ENCODE measurements at regions not wholly inside any gene's neighbourhood (a gene's known extent, or its start where the extent isn't known, plus 50 kb on each side); places are given as distances from the start of the nearest gene placed in this dataset.

- H3K4me3 Mint-ChIP-seq: no peak overlapping the region
- DNase-seq (no peak), ATAC-seq (no peak)
- H3K4me1 Mint-ChIP-seq: peaks cover 17% of the 10 kb centered on the region
- H3K27me3 Mint-ChIP-seq: peaks cover 13% of the 10 kb centered on the region
- H3K27ac Mint-ChIP-seq: no peak overlapping the region
- H3K9me3 Mint-ChIP-seq: peaks cover 0 to 9% of the 10 kb centered on the region in 2 donors
Measured at GRCh38 chr15:69793431-69793780, 304.3 kb downstream of the TLE3 start.

- Mint-ChIP-seq H3K27ac (peak overlapping the region in 1 of 2 donors; percentile 36), H3K4me3 (no peak overlapping the region), H3K4me1 (peaks cover 17% of the 10 kb centered on the region), H3K27me3 (peaks cover 13% of the 10 kb centered on the region), H3K9me3 (peaks cover 0 to 9% of the 10 kb centered on the region in 2 donors)
- DNase-seq (no peak), ATAC-seq (no peak)
Measured at GRCh38 chr15:69793781-69794451, 303.8 kb downstream of the TLE3 start.

DNA sequence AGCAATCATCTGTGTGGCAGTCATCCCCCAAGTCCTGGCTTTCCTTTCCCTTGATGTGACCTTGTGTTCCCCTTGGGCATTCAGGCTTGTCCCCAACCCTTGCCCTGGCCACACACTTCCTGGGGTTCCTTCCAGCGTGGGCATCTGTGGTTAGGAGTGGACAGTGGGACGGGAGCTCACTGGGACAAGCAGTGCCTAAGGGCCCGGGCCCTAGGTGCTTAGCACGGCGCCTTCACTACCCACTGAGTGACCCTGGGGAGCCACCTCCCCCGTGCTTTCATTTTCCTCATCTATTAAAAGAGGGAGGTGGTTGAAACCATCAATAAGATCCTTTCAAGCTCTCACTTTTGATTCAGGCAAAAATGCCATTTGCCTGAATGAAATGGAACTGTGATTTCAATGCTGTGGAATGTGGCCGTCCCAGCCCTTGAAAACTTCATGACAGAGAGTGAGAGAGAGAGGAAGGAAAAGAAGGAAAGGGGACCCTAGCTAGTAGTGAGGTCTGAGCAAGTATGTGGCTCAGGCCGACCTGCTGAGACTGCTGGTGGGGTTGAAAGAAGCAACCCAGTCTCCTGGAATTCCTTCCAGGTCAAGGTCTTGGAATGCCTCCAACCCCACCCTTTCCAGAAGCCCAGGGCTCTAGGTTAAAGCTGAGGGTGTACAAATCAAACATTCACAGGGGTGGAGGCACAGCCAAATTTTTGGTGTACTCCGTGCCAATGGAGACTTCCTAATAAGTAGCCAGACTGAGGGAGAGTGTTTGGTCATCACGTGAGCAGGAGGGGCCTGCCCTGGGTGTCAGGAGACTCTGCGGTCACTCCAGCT is 302.9 kb downstream of the TLE3 start:
- H3K27me3 Mint-ChIP-seq: peaks cover 12% of the 10 kb centered on the region
- ATAC-seq (no peak), DNase-seq (no peak)
- peaks cover 17% of the 10 kb centered on the region for H3K4me1 Mint-ChIP-seq
- H3K27ac Mint-ChIP-seq: peak overlapping the region; percentile 22 to 34
- no peak overlapping the region for H3K4me3 Mint-ChIP-seq
- peaks cover 0 to 9% of the 10 kb centered on the region in 2 donors for H3K9me3 Mint-ChIP-seq

DNA sequence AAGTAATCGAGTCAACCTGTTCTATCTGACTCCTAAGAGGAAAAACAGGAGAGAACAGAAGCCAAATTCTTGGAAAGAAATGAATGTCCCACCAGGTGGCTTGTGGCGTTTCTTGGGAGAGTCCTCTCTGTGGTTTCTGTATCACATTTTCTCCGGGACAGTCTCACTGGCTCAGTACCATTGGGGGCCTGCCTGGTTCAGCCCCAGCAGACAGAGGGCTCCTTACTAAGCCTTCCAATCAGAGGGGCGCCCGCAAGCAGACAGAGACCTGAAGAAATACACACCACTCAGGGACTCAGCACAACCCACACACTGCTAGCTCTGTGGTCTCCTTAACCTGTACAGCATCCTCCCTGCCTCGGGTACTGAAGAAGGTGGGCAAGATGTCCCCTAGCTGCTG is 302.1 kb downstream of the TLE3 start:
- Mint-ChIP-seq H3K4me1 (peaks cover 13% of the 10 kb centered on the region), H3K9me3 (peaks cover 0 to 9% of the 10 kb centered on the region in 2 donors), H3K27ac (no peak overlapping the region), H3K4me3 (no peak overlapping the region), H3K27me3 (peaks cover 6% of the 10 kb centered on the region)
- no peak for DNase-seq
- no peak for ATAC-seq

DNA sequence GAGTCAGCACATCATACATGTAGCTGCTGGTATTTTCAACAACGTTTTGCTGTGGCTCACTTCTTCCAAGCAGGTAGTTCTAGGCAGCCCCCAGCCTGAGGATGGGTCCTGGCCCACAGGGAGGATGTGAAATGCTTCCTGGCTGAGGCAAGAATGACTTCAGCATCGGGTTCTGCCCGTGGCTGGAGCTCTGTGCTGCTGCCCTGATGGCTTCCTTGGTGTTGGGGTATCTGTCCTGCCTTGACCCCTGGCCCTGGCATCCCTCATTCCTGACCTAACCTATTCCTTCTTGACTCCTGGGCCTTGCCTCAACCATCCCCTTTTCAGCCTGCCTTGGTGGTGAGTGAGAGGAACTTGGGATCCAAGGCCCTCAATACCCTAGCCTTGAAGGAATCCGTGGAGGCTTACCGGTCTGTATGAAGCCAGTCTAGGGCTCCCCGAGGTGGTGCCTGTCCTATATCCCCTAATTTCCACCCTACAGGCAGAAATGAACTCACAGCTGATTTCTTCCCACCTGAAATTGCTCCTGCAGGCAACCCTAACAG is 300.6 kb downstream of the TLE3 start:
- ATAC-seq (no peak), DNase-seq (no peak)
- Mint-ChIP-seq H3K27me3 (peaks cover 6% of the 10 kb centered on the region), H3K4me3 (no peak overlapping the region), H3K4me1 (peaks cover 13% of the 10 kb centered on the region), H3K9me3 (no peaks in the 10 kb centered on the region), H3K27ac (peak overlapping the region in 1 of 2 donors; percentile 77)

GRCh38 chr15:69797615-69798014 is 300.1 kb downstream of the TLE3 start:
- peaks cover 13% of the 10 kb centered on the region for H3K4me1 Mint-ChIP-seq
- H3K27me3 Mint-ChIP-seq: peaks cover 10% of the 10 kb centered on the region
- H3K4me3 Mint-ChIP-seq: no peak overlapping the region
- DNase-seq (no peak), ATAC-seq (no peak)
- peak overlapping the region; percentile 59 to 77 for H3K27ac Mint-ChIP-seq
- no peaks in the 10 kb centered on the region for H3K9me3 Mint-ChIP-seq

DNA sequence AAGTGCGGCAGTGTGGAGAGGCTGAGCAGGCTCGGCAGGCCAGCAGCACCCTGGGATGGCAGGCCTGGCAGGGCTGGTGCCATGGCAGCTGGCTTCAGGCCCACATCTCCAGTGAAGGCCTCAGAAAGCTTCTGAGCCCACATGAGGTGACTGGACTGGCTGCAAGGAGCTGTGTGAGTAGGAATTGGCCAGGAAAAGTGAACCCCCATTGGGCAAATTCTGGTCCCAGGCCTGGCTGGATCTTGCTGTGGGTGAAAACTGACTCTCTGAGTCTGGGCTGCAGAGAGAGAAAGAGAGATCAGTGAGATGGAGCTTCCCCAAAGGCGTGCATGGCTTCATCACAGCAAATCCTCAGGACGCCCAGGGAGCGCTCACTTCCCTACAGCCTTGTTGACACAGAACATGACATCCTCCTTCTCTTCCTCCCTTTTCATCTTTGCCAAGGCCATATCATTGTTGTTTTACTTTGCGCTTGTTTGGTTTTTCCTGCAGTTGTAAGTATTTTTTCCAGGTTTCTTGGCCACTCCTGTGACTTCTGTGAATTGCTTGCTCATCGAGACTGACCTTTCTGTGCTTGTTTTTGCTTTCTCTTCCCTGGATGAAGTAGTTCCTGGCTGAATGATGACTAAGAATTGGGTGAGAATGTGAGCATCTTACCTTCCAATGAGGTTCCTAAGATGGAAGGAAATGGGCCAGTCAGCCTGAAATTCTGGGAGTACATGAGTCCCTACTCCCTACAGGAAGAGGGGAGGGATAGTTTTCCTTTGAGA is 299.1 kb downstream of the TLE3 start:
- H3K27me3 Mint-ChIP-seq: peaks cover 11% of the 10 kb centered on the region
- no peaks in the 10 kb centered on the region for H3K9me3 Mint-ChIP-seq
- no peak overlapping the region for H3K4me3 Mint-ChIP-seq
- ATAC-seq (no peak), DNase-seq (no peak)
- H3K4me1 Mint-ChIP-seq: peaks cover 13% of the 10 kb centered on the region
- peak overlapping the region; percentile 26 to 37 for H3K27ac Mint-ChIP-seq

GRCh38 chr15:69801144-69801543 is 296.6 kb downstream of the TLE3 start:
- ATAC-seq: no peak

GRCh38 chr15:69802432-69802831 is 295.3 kb downstream of the TLE3 start:
- H3K27me3 Mint-ChIP-seq: peaks cover 31% of the 10 kb centered on the region
- no peak for ATAC-seq
- H3K4me3 Mint-ChIP-seq: no peak overlapping the region

More at GRCh38 chr15:69801144-69801543, 296.6 kb downstream of the TLE3 start:
- no peak for DNase-seq
- H3K27ac Mint-ChIP-seq: no peak overlapping the region
- H3K27me3 Mint-ChIP-seq: peaks cover 22% of the 10 kb centered on the region
- H3K4me3 Mint-ChIP-seq: no peak overlapping the region
- no peaks in the 10 kb centered on the region for H3K9me3 Mint-ChIP-seq
- H3K4me1 Mint-ChIP-seq: peaks cover 7% of the 10 kb centered on the region

GRCh38 chr15:69804786-69805185 is 292.9 kb downstream of the TLE3 start:
- Mint-ChIP-seq H3K4me1 (peaks cover 34% of the 10 kb centered on the region), H3K27me3 (peaks cover 35% of the 10 kb centered on the region), H3K27ac (no peak overlapping the region), H3K4me3 (no peak overlapping the region), H3K9me3 (no peaks in the 10 kb centered on the region)
- DNase-seq: no peak
- ATAC-seq: no peak

More at GRCh38 chr15:69802432-69802831, 295.3 kb downstream of the TLE3 start:
- no peaks in the 10 kb centered on the region for H3K9me3 Mint-ChIP-seq
- no peak for DNase-seq
- peaks cover 18% of the 10 kb centered on the region for H3K4me1 Mint-ChIP-seq
- no peak overlapping the region for H3K27ac Mint-ChIP-seq

DNA sequence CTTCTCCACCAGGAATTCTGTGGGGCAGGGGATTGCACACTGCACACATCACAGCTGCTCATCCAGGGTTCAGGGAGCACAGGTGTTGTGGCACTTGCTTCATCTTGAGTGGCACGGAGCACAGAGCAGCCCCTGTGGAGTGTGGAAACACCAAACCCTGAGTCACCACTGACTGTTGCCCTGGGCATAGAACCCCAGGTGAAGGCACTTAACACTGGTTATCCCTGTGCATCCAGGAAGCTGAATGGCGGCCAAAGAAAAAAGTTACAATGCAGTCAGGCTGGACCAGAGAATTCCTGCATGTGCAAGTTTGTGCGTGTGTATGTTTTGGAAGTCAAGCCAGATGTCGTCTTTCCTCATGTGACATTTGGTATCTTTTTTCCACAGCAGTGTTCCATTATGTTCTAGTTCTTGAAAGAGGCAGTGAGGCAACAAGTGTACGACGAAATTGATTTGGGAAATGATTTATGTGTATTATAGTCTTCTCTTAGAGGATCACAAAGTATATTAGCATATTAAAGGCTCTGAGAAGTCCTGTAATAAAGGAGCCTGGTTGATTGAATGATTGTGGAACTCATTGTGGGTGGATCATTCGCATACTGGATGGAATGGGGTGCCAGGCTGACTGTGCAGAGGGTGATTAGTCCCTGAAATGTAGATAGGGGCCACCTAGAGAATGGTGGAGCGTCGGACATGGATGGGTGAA is 292.3 kb downstream of the TLE3 start:
- H3K27ac Mint-ChIP-seq: no peak overlapping the region
- ATAC-seq (no peak), DNase-seq (no peak)
- peaks cover 35% of the 10 kb centered on the region for H3K27me3 Mint-ChIP-seq
- peaks cover 34% of the 10 kb centered on the region for H3K4me1 Mint-ChIP-seq
- no peak overlapping the region for H3K4me3 Mint-ChIP-seq
- no peaks in the 10 kb centered on the region for H3K9me3 Mint-ChIP-seq

GRCh38 chr15:69806287-69806915 is 291.3 kb downstream of the TLE3 start:
- peaks cover 34% of the 10 kb centered on the region for H3K4me1 Mint-ChIP-seq
- no peaks in the 10 kb centered on the region for H3K9me3 Mint-ChIP-seq
- no peak for ATAC-seq
- no peak overlapping the region for H3K27ac Mint-ChIP-seq
- no peak overlapping the region for H3K4me3 Mint-ChIP-seq
- DNase-seq: no peak
- peaks cover 43% of the 10 kb centered on the region for H3K27me3 Mint-ChIP-seq

DNA sequence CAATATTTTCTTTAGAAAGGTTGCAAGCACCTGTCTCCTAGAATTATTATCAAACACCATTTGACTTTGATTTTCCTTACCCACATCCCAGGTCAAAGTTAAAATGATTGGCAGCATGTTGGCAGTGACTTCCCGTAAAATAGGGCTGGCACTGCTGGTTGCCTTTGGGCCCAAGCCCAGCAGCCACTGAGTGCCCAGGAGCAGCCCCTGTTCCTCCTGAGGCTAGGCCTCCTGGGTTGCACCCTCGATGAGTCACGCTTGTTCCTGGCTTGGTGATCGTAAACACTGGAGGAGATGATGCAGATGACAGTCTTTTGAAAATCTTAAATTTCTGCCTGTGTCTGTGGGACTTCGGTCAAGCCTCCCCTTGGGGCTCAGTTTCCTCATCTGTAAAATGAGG is 290.0 kb downstream of the TLE3 start:
- Mint-ChIP-seq H3K4me3 (no peak overlapping the region), H3K27ac (no peak overlapping the region), H3K9me3 (no peaks in the 10 kb centered on the region), H3K4me1 (peaks cover 34% of the 10 kb centered on the region), H3K27me3 (peaks cover 37% of the 10 kb centered on the region)
- ATAC-seq: peak; percentile 31
- DNase-seq: no peak

DNA sequence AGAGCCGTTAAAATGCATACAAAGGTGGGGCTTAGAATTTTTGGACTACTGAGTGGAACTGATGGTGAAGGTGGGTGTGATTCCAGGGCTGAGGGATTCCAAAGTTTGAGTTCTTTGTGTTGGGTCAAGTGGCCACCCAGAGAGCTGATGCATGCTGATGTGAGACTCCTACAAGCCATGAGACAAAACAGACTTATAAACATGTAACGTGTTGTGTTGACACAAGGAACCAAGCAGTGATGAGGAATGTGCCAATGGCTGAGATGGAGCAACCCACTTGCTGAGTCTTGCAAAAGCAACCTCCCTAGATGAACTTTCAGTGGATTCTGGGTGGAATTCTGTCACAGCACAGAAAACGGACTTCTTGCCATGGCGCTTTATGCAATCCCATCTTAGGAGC is 289.0 kb downstream of the TLE3 start:
- ATAC-seq (no peak), DNase-seq (no peak)
- Mint-ChIP-seq H3K4me1 (peaks cover 34% of the 10 kb centered on the region), H3K27ac (no peak overlapping the region), H3K4me3 (no peak overlapping the region), H3K9me3 (no peaks in the 10 kb centered on the region), H3K27me3 (peaks cover 37% of the 10 kb centered on the region)

DNA sequence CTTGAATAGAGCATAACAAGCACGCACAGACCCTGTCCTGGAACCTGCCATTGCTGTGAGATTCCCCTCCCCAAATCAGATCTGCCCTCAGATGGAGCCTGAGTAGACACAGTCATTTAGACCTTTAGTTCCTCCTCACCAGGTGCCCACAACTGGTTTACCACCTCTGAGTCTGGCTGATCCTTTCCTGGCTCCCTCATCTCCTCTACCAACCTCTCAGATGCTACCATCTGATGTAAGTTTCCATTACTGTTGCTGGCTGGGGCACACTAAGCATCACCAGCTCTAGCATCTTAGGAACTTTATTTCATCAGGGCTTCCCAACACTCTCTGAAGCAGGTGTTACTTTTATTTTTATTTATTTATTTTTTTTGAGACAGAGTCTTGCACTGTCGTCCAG is 288.3 kb downstream of the TLE3 start:
- no peak overlapping the region for H3K4me3 Mint-ChIP-seq
- peak in 1 of 2 donors; percentile 17 for DNase-seq
- H3K27me3 Mint-ChIP-seq: peaks cover 41% of the 10 kb centered on the region
- peak overlapping the region in 1 of 2 donors; percentile 44 for H3K27ac Mint-ChIP-seq
- no peaks in the 10 kb centered on the region for H3K9me3 Mint-ChIP-seq
- peak; percentile 55 for ATAC-seq
- H3K4me1 Mint-ChIP-seq: peaks cover 34% of the 10 kb centered on the region

All from stimulated activated naive CD8-positive, alpha-beta T cell treated with anti-CD3 and anti-CD28 coated beads, Interleukin-15, amount 100 ng/mL, for 72 hours (primary cell).